Keratinocyte (primary cell): ENCODE measurements at regions not wholly inside any gene's neighbourhood (a gene's known extent, or its start where the extent isn't known, plus 50 kb on each side); places are given as distances from the start of the nearest gene placed in this dataset.

Source experiments
- DNase-seq: peaks from one replicate; pipeline ENCODE4 v3.0.0-alpha.2; 2011; ENCODE audit warnings: low read depth, missing footprints, low spot score
- FAIRE-seq: peaks from 2 replicates; lab custom pipeline; 2011; peaks lifted over from hg19 to GRCh38; lab: Jason Lieb, UNC
- H2AFZ ChIP-seq: 2 replicates; pipeline ENCODE4 v1.6.0; 2012; ENCODE audit warnings: low read length, control low read depth, inconsistent platforms; ENCODE audit not compliant: control insufficient read depth
- H3K27ac ChIP-seq: 2 replicates; pipeline ENCODE4 v1.5.1; 2011; ENCODE audit warnings: low read length; ENCODE audit not compliant: control insufficient read depth, insufficient read depth
- H3K27me3 ChIP-seq: 3 replicates; pipeline ENCODE4 v1.6.0; 2011; ENCODE audit warnings: low read length; ENCODE audit not compliant: control insufficient read depth, insufficient read depth; ENCODE audit errors: extremely low read depth
- H3K36me3 ChIP-seq, 2 experiments: 2 replicates in 1 of 2; 3 replicates in 1 of 2; pipeline ENCODE4 v1.5.1; 2011; ENCODE audit warnings: low read length in 2 of 2, mild to moderate bottlenecking in 1 of 2; ENCODE audit not compliant: control insufficient read depth in 2 of 2, insufficient read depth in 2 of 2; ENCODE audit errors: extremely low read depth in 1 of 2
- H3K4me1 ChIP-seq: 3 replicates; pipeline ENCODE4 v1.5.1; 2011; ENCODE audit warnings: low read length; ENCODE audit not compliant: control insufficient read depth, insufficient read depth; ENCODE audit errors: extremely low read depth
- H3K4me2 ChIP-seq: 3 replicates; pipeline ENCODE4 v1.6.0; 2011; ENCODE audit warnings: low read depth, low read length; ENCODE audit not compliant: control insufficient read depth, insufficient read depth; ENCODE audit errors: extremely low read depth
- H3K4me3 ChIP-seq, 3 experiments: fragments of 200-600 bp in 1 of 3; sonication (generic) in 1 of 3; 2 replicates in 2 of 3; 3 replicates in 1 of 3; pipeline ENCODE4 v1.5.1; 2011 to 2016; ENCODE audit warnings: low read length in 3 of 3, mild to moderate bottlenecking in 3 of 3, control low read depth in 2 of 3, inconsistent platforms in 1 of 3, low read depth in 1 of 3, mixed read lengths in 1 of 3, mixed run types in 1 of 3, moderate library complexity in 1 of 3; ENCODE audit not compliant: control insufficient read depth in 2 of 3, insufficient read depth in 2 of 3; ENCODE audit errors: extremely low read depth in 1 of 3
- H3K79me2 ChIP-seq: 2 replicates; pipeline ENCODE4 v1.6.0; 2012; ENCODE audit warnings: low read length; ENCODE audit not compliant: control insufficient read depth, insufficient read depth
- H3K9ac ChIP-seq: 3 replicates; pipeline ENCODE4 v1.6.0; 2011; ENCODE audit warnings: low read length; ENCODE audit not compliant: control insufficient read depth, insufficient read depth; ENCODE audit errors: extremely low read depth
- H3K9me1 ChIP-seq: 3 replicates; pipeline ENCODE4 v1.6.0; 2011; ENCODE audit warnings: low read length; ENCODE audit not compliant: control insufficient read depth, insufficient read depth; ENCODE audit errors: extremely low read depth
- H3K9me3 ChIP-seq: 2 replicates; pipeline ENCODE4 v1.5.1; 2012; ENCODE audit warnings: low read depth, low read length; ENCODE audit not compliant: control insufficient read depth
- H4K20me1 ChIP-seq: 3 replicates; pipeline ENCODE4 v1.6.0; 2011; ENCODE audit warnings: low read length; ENCODE audit not compliant: control insufficient read depth, insufficient read depth; ENCODE audit errors: extremely low read depth
- CTCF ChIP-seq, 3 experiments: IDR thresholded peaks in 1 of 3; conservative IDR thresholded peaks in 1 of 3; optimal IDR thresholded peaks in 1 of 3; 2 replicates in 2 of 3; 3 replicates in 1 of 3; pipeline versions ENCODE3 to v1.5.1; 2011; ENCODE audit warnings: low read length in 3 of 3, mild to moderate bottlenecking in 3 of 3, moderate library complexity in 2 of 3, control low read depth in 1 of 3, inconsistent platforms in 1 of 3; ENCODE audit not compliant: insufficient read depth in 2 of 3; ENCODE audit errors: extremely low read depth in 1 of 3
- EZH2 ChIP-seq: IDR thresholded peaks from one replicate; pipeline ENCODE4 v1.6.1; 2012; ENCODE audit warnings: inconsistent platforms, mild to moderate bottlenecking, low read length, moderate library complexity
- dilution Hi-C: fragments of 300-500 bp; cut with MboI; formaldehyde crosslinking; loops from one replicate; pipeline ENCODE4 v1.7.0; 2020; ENCODE audit warnings: low sequenced_read_pairs; ENCODE audit not compliant: extremely low pct_ligation_motif_present

GRCh38 chr5:99765011-99765410, 770.2 kb upstream of the FAM174A start:
- Histone ChIP-seq H2AFZ (no peak overlapping the region), H3K79me2 (no peaks in the 10 kb centered on the region), H3K4me1 (no peaks in the 10 kb centered on the region), H3K4me2 (no peak overlapping the region), H3K9me3 (no peaks in the 10 kb centered on the region), H4K20me1 (no peaks in the 10 kb centered on the region), H3K27me3 (no peaks in the 10 kb centered on the region), H3K9me1 (no peaks in the 10 kb centered on the region), H3K4me3 (no peak overlapping the region), H3K27ac (no peak overlapping the region), H3K36me3 (no peaks in the 10 kb centered on the region), H3K9ac (no peak overlapping the region)
- dilution Hi-C loops: no loop called here
- no peak for TF ChIP-seq EZH2
- TF ChIP-seq CTCF (optimal IDR thresholded peaks at IDR 0.05 in 1 of 3, IDR thresholded peaks at IDR 0.05 in 1 of 3, conservative IDR thresholded peaks at IDR 0.05 in 1 of 3; ENCODE audit: extremely low read depth in 1 of 3, insufficient read depth in 2 of 3, low read length in 3 of 3): no peak
- FAIRE-seq (no peak), DNase-seq (no peak)

GRCh38 chr5:99763021-99763774, 772.0 kb upstream of the FAM174A start:
- Histone ChIP-seq H3K79me2 (no peaks in the 10 kb centered on the region), H3K9me3 (no peaks in the 10 kb centered on the region), H3K27ac (no peak overlapping the region), H4K20me1 (no peaks in the 10 kb centered on the region), H3K4me3 (no peak overlapping the region), H3K9ac (no peak overlapping the region), H3K4me2 (no peak overlapping the region), H3K9me1 (no peaks in the 10 kb centered on the region), H2AFZ (no peak overlapping the region), H3K36me3 (no peaks in the 10 kb centered on the region), H3K4me1 (no peaks in the 10 kb centered on the region), H3K27me3 (no peaks in the 10 kb centered on the region)
- TF ChIP-seq CTCF (optimal IDR thresholded peaks at IDR 0.05 in 1 of 3, IDR thresholded peaks at IDR 0.05 in 1 of 3, conservative IDR thresholded peaks at IDR 0.05 in 1 of 3; ENCODE audit: extremely low read depth in 1 of 3, insufficient read depth in 2 of 3, low read length in 3 of 3) (peak in 1 of 3 experiments; percentile 12), EZH2 (no peak)
- FAIRE-seq (no peak), DNase-seq (no peak)
- dilution Hi-C loops: no loop called here
